GM23248 (cell line): ENCODE measurements at regions not wholly inside any gene's neighbourhood (a gene's known extent, or its start where the extent isn't known, plus 50 kb on each side); places are given as distances from the start of the nearest gene placed in this dataset.

Source experiments
- DNase-seq: peaks from one replicate; pipeline ENCODE4 v3.0.0-alpha.2; 2015
- H2AFZ ChIP-seq: fragments of 200-600 bp; sonication (generic); 2 replicates; pipeline ENCODE4 v1.6.1; 2016; ENCODE audit warnings: antibody characterized with exemption
- H3F3A ChIP-seq: fragments of 200-600 bp; sonication (generic); 2 replicates; pipeline ENCODE4 v1.6.1; 2016; ENCODE audit warnings: mild to moderate bottlenecking, antibody characterized with exemption, mixed run types; ENCODE audit not compliant: insufficient read depth
- H3K27ac ChIP-seq: fragments of 200-600 bp; sonication (generic); 2 replicates; pipeline ENCODE4 v1.5.1; 2016; ENCODE audit warnings: mild to moderate bottlenecking
- H3K27me3 ChIP-seq: fragments of 200-600 bp; sonication (generic); replicated peaks from 2 replicates; pipeline ENCODE4 v1.6.1; 2016; ENCODE audit warnings: mild to moderate bottlenecking; ENCODE audit not compliant: insufficient read depth
- H3K36me3 ChIP-seq: fragments of 200-600 bp; sonication (generic); 2 replicates; pipeline ENCODE4 v1.6.1; 2016; ENCODE audit warnings: low read depth, mild to moderate bottlenecking
- H3K4me1 ChIP-seq: fragments of 200-600 bp; sonication (generic); 2 replicates; pipeline ENCODE4 v1.6.1; 2016; ENCODE audit warnings: mild to moderate bottlenecking; ENCODE audit not compliant: insufficient read depth
- H3K4me2 ChIP-seq: fragments of 200-600 bp; sonication (generic); one replicate; pipeline ENCODE4 v1.6.1; 2016; ENCODE audit warnings: mild to moderate bottlenecking; ENCODE audit not compliant: unreplicated experiment
- H3K4me3 ChIP-seq: fragments of 200-600 bp; sonication (generic); 2 replicates; pipeline ENCODE4 v1.5.1; 2016; ENCODE audit warnings: mild to moderate bottlenecking
- H3K79me2 ChIP-seq: fragments of 200-600 bp; sonication (generic); 2 replicates; pipeline ENCODE4 v1.6.1; 2016; ENCODE audit warnings: mild to moderate bottlenecking; ENCODE audit not compliant: insufficient read depth
- H3K9ac ChIP-seq: fragments of 200-600 bp; sonication (generic); 2 replicates; pipeline ENCODE4 v1.6.1; 2016; ENCODE audit warnings: mild to moderate bottlenecking
- H3K9me2 ChIP-seq: fragments of 200-600 bp; sonication (generic); 2 replicates; pipeline ENCODE4 v1.6.1; 2016; ENCODE audit warnings: mixed run types, mild to moderate bottlenecking, moderate library complexity; ENCODE audit not compliant: insufficient read depth
- H3K9me3 ChIP-seq: fragments of 200-600 bp; sonication (generic); one replicate; pipeline ENCODE4 v1.6.1; 2017; ENCODE audit warnings: low read depth
- H4K20me1 ChIP-seq: fragments of 200-600 bp; sonication (generic); 2 replicates; pipeline ENCODE4 v1.6.0; 2016; ENCODE audit not compliant: insufficient read depth
- EZH2 ChIP-seq: fragments of 200-600 bp; sonication (generic); IDR thresholded peaks from 2 replicates; pipeline ENCODE4 v1.6.1; 2018; ENCODE audit warnings: antibody characterized with exemption, mild to moderate bottlenecking; ENCODE audit not compliant: insufficient read depth, poor library complexity, severe bottlenecking
- EZH2phosphoT487 ChIP-seq: fragments of 200-600 bp; sonication (generic); IDR thresholded peaks from 2 replicates; pipeline ENCODE4 v1.6.1; 2018; ENCODE audit warnings: antibody characterized with exemption, moderate library complexity, mild to moderate bottlenecking, low read depth; ENCODE audit not compliant: insufficient read depth
- WGBS, 2 experiments: methylation state at CpG; one replicate each; pipeline ENCODE4 v1.1.6; 2015 to 2017; ENCODE audit warnings: low lambda C conversion rate in 2 of 2, low coverage in 1 of 2; ENCODE audit errors: missing lambda C conversion rate in 2 of 2; 5-methylcytosine and 5-hydroxymethylcytosine counted together
- in situ Hi-C: fragments of 300-500 bp; cut with MboI; formaldehyde crosslinking; loops from 2 replicates; pipeline ENCODE4 v1.15.0; 2020

GRCh38 chr5:10876006-10876744, 115.1 kb upstream of the DAP start:
- Histone ChIP-seq H3K36me3 (no peaks in the 10 kb centered on the region), H2AFZ (no peak overlapping the region), H3K4me2 (no peak overlapping the region), H3F3A (no peaks in the 10 kb centered on the region), H3K9me2 (no peaks in the 10 kb centered on the region), H3K27ac (no peak overlapping the region), H3K4me3 (no peak overlapping the region), H3K4me1 (no peaks in the 10 kb centered on the region), H4K20me1 (no peaks in the 10 kb centered on the region), H3K9ac (no peak overlapping the region), H3K79me2 (no peaks in the 10 kb centered on the region), H3K27me3 (peaks cover 33% of the 10 kb centered on the region), H3K9me3 (no peaks in the 10 kb centered on the region)
- WGBS, 2 experiments: 21 to 29% methylated on average over 9 of the region's 9 CpGs
- in situ Hi-C loops: no loop called here
- TF ChIP-seq EZH2 (no peak), EZH2phosphoT487 (no peak)
- no peak for DNase-seq

GRCh38 chr5:10875201-10875768, 114.3 kb upstream of the DAP start:
- Histone ChIP-seq H3K4me3 (no peak overlapping the region), H3F3A (no peaks in the 10 kb centered on the region), H3K79me2 (no peaks in the 10 kb centered on the region), H3K9ac (no peak overlapping the region), H3K27me3 (peaks cover 37% of the 10 kb centered on the region), H4K20me1 (no peaks in the 10 kb centered on the region), H3K4me1 (no peaks in the 10 kb centered on the region), H3K36me3 (no peaks in the 10 kb centered on the region), H3K4me2 (no peak overlapping the region), H3K27ac (no peak overlapping the region), H2AFZ (no peak overlapping the region), H3K9me2 (no peaks in the 10 kb centered on the region), H3K9me3 (no peaks in the 10 kb centered on the region)
- in situ Hi-C loops: no loop called here
- TF ChIP-seq EZH2 (no peak), EZH2phosphoT487 (no peak)
- 56 to 69% methylated on average over 10 of the region's 10 CpGs for WGBS, 2 experiments
- DNase-seq: no peak

DNA sequence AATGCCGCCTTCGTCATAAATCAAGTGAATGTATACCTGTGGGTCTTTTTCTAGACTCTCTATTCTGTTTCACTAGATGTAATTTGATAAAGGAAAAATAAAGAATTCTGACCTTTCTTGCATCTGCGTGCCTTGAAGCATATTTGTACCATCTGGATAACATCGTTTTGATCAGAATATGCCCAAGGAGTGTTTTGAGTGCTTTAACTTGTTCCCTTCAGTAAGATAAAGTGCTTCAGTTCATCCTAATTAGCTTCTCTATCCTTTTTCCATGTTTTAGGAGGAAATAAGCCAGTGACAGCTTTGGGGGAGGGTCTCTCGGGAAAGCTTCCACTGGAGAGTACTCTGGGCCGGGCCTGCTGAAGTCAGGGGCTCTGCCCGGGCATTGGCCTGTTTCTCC, 113.5 kb upstream of the DAP start:
- no peak overlapping the region for H3K4me2 ChIP-seq
- no peak overlapping the region for H3K27ac ChIP-seq
- WGBS, 2 experiments: 33 to 41% methylated on average over 7 of the region's 7 CpGs
- no peaks in the 10 kb centered on the region for H3K4me1 ChIP-seq
- H3K36me3 ChIP-seq: no peaks in the 10 kb centered on the region
- no peak overlapping the region for H3K4me3 ChIP-seq
- no peaks in the 10 kb centered on the region for H4K20me1 ChIP-seq
- no peaks in the 10 kb centered on the region for H3F3A ChIP-seq
- H3K9me2 ChIP-seq: no peaks in the 10 kb centered on the region
- TF ChIP-seq EZH2 (no peak), EZH2phosphoT487 (no peak)
- DNase-seq: no peak
- no peak overlapping the region for H2AFZ ChIP-seq
- no peaks in the 10 kb centered on the region for H3K79me2 ChIP-seq
- no peak overlapping the region for H3K9ac ChIP-seq
- peaks cover 36% of the 10 kb centered on the region for H3K27me3 ChIP-seq
- in situ Hi-C loops: no loop called here
- H3K9me3 ChIP-seq: no peaks in the 10 kb centered on the region

GRCh38 chr5:10870791-10871190, 109.8 kb upstream of the DAP start:
- in situ Hi-C loops: no loop called here
- Histone ChIP-seq H2AFZ (no peak overlapping the region), H3K4me1 (no peaks in the 10 kb centered on the region), H3F3A (no peaks in the 10 kb centered on the region), H3K9me3 (no peaks in the 10 kb centered on the region), H3K4me2 (no peak overlapping the region), H4K20me1 (no peaks in the 10 kb centered on the region), H3K36me3 (no peaks in the 10 kb centered on the region), H3K9ac (no peak overlapping the region), H3K4me3 (no peak overlapping the region), H3K9me2 (no peaks in the 10 kb centered on the region), H3K27me3 (peaks cover 64% of the 10 kb centered on the region), H3K79me2 (no peaks in the 10 kb centered on the region), H3K27ac (no peak overlapping the region)
- no peak for TF ChIP-seq EZH2
- no peak for TF ChIP-seq EZH2phosphoT487
- DNase-seq: no peak
- WGBS, 2 experiments: 56 to 61% methylated on average over 11 of the region's 11 CpGs
